ENCODE measurements at regions not wholly inside any gene's neighbourhood (a gene's known extent, or its start where the extent isn't known, plus 50 kb on each side); places are given as distances from the start of the nearest gene placed in this dataset.
"Not testable (repeated sequence)": the region's sequence is repeated elsewhere in the genome, so short reads cannot be mapped to it uniquely, and the experiment has no call there.

GRCh38 chr9:31325778-31326177, 1058.7 kb upstream of the ACO1 start:
- peak; percentile 3 for DNase-seq (ENCODE audit: low spot score)

- DNase-seq (ENCODE audit: low spot score): not testable (repeated sequence)
Observed at GRCh38 chr9:31326883-31327282, 1057.6 kb upstream of the ACO1 start.

DNA sequence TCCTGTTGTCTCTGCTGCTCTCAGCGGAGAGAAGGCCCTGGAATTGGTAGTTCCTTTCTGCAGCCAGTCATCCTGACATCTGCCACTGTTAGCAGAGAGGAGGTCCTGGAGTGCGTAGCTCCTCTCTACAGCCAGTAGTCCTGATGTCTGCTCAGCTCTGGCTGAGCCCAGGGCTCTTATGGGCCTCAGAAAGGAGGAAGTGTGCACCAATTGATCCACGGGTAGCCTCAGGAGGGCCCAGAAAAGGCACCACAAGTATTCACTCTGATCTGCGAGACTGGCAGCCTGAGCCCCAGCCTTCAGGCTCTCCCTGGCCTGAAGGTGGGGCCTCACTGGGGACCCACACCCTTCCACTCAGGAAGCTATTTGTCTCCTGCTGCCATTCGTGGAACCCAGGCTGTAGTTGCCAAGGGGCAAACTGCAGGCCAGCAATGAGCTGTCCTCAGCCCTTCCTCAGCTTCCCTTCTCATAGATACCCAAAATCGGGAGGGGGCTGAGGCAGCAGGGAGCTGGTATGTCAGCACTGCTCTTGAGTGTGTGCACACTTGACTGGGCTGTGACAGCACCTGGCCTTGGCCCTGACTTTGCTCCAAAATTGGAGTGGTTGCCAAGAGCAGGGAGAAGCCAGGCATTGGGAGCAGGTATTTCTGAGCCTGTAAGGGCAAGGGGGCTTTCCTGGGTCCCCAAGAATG, 1049.5 kb upstream of the ACO1 start:
- DNase-seq (ENCODE audit: low spot score): no peak

DNA sequence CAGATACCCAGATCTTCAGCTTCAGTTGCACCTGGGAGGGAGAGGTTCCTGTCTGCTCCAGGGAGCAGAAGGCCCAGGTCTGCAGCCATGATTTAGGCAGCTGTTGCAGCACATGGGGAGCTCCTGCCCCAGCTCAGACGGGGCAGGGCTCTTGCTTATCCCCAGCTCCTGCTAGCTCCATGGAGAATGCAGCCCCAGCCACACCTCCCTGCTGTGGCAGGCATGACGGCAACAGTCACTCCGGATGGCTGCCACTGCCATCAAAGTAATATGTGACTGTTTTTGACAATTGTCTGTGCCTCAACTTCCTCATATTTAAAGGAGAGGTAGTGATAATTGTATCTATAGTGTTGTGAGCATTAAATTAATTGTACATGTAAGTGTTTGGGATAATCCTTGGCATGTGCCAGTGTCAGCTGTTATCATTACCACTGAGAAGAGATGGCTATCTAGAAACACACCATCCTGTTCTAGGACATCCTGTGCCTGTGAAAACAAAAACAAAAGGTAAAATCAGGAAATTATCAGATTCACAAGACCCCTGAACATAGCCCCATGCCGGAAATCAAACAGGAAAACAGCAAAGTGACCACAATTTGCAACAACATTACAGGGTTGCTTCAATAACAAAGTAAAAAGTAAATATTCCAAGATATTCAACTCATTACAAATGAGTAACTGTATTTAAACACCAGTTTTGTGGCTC, 1048.8 kb upstream of the ACO1 start:
- DNase-seq (ENCODE audit: low spot score): no peak

DNA sequence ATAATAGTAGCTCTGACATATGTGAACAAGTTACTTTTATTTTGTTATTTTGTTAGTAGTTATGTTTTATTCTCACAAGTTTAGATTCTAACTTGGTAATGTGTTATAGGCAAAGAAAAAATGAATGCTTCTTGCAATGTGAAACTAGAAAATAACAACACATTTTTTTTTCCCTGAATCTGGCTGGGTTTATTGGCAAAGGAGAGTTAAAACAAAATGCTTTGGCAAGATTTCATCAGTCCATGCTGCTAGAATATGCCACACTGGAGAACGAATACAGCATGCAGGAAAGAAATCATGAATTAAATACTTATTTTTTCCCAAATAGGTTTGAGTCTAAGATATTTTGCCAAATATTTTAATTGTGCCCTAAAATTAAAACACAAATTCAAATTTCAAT, 1048.1 kb upstream of the ACO1 start:
- peak; percentile 8 for DNase-seq (ENCODE audit: low spot score)

DNA sequence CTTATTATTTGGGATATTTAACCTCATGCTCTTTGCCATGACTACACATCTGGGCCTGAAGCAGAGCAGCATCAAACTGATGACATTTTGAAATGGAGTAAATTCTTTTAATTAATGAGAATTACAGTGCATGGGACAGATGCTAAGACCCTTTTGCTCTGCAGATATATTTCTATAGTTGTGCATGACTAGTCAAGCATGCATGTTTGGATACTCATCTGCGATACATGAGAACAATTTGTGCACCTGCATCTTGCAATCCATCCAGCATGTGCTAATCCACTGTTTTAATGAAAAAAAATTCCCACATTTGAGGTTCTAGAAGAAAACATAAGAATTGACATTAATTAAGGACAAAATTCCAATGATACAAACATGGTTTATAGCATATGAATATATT, 1047.6 kb upstream of the ACO1 start:
- no peak for DNase-seq (ENCODE audit: low spot score)

DNA sequence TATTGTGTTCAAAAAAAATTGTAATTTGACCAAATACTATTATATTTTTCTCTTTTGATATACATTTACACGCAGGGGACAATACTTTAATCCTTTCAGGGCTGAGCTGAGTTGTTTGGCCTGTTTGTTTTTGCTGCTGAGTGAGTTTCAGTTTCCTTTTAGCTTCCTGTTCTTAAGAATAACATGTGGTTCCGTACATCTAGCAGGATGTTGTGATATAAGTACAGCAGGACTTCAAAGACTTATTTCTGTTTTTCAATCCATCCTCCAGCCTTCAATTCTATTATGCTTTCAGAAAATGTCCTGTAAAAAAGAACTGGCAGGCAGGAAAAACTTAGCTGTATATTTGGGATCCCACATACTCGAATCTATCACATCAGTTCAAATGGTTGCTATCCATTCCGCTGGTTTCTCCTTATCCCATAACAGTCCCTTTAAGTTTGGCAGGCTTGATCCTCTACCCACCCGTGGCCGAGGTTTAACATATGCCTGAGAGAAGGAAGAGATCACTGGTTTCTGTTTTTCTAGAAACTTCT, 1037.3 kb upstream of the ACO1 start:
- peak; percentile 50 for DNase-seq (ENCODE audit: low spot score)

GRCh38 chr9:31355159-31355882, 1029.1 kb upstream of the ACO1 start:
- no peak for DNase-seq (ENCODE audit: low spot score)

DNA sequence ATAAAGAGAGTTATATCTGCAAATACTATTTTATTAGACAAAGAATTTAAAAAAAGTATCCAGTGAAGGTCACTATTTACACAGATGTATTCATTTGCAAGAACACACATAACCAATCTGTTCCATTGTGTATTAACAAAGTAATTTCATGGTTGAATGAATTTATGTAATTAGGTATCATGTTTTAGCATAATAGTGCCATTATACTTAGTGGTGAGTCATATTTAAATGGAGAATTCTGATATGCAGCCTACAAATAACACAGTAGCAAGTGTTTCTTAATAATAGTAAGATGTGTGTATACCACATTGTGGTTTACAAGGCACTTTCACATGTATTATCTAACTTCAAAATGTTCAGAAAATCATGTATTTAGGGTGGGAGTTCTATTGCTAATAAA, 1028.5 kb upstream of the ACO1 start:
- DNase-seq (ENCODE audit: low spot score): no peak

DNA sequence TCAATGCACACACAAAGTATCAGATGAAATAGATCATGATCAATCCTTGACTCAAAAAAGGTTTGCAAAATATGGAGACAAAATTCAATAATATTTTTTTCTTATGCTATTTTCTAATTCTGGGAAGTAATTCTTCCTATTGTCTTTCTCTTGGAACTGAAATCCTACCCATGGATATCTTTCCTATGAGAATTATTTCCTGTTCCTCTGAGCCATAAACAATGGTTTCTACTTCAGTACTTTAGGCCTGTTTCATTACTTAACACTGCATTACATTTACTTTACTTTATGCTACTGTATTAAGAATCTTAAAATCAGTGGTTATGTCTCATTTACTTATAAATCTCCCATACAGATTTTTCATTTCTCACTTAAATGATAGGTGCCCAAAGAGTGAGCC, 1025.4 kb upstream of the ACO1 start:
- no peak for DNase-seq (ENCODE audit: low spot score)

- DNase-seq (ENCODE audit: low spot score): no peak
Observed at GRCh38 chr9:31364171-31364570, 1020.3 kb upstream of the ACO1 start.

DNA sequence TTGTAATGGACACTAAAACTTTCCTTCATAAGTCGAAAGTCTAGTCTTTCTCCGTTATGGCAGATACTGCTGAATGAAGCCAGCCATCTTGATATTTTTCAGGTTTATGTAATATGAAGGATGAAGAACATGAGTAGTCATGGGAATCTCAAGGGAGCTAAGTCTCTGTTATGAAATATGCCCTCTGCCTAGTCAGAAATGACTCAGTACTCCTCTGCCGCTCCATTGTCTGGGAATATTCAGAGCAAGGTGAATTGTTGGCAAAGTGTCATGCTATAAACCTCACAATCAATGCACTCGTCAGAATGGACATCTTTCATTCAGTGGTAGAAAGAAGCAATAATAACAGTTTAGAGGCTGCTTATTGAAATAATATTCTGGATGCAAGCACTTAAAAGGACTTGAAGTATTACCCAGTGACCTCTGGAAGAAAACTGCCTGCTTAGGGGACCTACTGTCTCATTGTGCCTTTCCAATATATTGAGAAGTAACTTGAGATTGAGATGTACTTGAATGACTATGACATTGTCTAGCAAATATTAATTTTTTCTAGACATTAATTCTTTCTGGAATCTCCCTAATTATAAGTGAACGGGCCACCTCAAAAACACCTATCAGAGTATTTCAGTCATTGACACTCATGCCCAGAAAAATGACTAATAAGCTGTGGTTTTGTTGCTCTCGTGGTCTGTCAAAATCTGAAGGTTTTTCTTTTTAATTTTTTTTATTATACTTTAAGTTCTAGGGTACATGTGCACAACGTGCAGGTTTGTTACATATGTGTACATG, 1011.5 kb upstream of the ACO1 start:
- DNase-seq (ENCODE audit: low spot score): no peak

- no peak for DNase-seq (ENCODE audit: low spot score)
Observed at GRCh38 chr9:31377358-31377757, 1007.1 kb upstream of the ACO1 start.

DNA sequence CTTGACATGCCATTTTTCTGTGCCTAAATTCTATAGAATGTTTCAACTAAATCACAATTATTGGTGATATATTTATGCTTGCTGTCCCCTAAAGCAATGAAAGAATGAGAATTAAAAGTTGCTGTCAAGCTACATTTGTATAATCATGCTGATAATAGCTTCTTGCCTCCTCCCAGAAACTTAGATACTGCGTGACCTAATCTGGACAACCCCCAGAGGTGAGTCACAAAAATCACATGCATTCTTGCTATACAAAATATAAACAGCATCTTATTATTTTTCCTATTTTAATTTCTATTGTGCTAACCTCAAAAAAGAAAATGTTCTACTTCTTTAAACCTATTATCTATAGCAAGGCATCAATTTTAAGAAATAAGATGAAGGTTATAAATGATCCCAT, 995.8 kb upstream of the ACO1 start:
- DNase-seq (ENCODE audit: low spot score): no peak

- no peak for DNase-seq (ENCODE audit: low spot score)
Observed at GRCh38 chr9:31389075-31389474, 995.4 kb upstream of the ACO1 start.

GRCh38 chr9:31390403-31391025, 993.9 kb upstream of the ACO1 start:
- DNase-seq (ENCODE audit: low spot score): peak; percentile 10

DNA sequence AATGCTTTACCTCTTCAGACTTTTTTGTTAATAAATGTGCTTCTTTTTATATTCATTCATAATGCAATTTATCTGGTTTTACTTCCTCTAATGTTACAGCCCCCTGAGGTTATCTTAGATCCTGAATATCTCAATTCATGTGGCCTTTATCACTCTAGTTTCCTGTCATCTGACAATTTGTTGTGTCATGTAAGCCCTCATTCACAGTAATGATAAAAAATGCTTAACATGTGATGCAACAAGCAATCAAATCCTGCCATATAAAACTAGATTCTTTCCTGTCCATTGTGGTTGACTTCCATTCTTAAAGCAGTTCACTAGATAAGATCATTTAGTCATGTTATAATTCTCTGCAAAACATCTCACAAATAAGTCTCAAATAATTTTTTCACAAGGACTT, 991.2 kb upstream of the ACO1 start:
- no peak for DNase-seq (ENCODE audit: low spot score)

- DNase-seq (ENCODE audit: low spot score): no peak
Observed at GRCh38 chr9:31394015-31394473, 990.4 kb upstream of the ACO1 start.

- no peak for DNase-seq (ENCODE audit: low spot score)
Observed at GRCh38 chr9:31412081-31412480, 972.4 kb upstream of the ACO1 start.

DNA sequence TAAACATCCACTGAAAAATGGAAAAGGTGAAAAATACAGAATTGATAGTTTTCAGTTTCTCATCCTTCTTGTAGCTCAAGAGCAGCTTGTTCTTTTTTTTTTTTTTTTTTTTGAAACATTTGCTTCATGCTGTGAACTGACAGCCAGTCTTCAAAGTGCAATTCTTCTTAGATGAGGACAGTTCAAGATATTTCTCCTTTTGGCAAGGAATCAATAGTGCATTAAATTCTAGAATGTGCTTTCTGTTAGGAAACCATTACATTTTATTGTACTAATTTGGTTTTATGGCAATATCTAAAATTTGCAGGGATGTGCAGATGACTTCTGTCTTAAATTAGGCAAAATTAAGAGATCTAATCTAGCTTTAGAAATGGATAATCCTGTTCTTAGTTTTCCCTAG, 969.3 kb upstream of the ACO1 start:
- DNase-seq (ENCODE audit: low spot score): no peak

DNA sequence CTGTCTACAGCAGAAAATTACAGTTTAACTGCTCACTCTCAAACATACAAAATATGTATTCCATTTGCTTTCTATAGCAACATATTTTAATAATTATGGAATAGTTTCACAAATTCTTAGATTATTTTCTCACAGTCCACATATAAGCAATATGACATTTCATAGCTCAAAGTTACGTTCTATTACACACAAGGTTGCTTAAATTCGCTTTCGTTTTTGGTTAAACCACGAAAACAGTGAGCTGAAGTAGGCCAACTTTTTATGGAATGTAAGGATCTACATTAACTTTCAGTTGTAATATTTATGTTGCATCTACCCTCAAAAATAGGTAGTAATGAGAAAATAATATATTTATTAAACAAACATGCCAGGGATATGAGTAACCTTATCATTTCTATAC, 966.0 kb upstream of the ACO1 start:
- DNase-seq (ENCODE audit: low spot score): no peak
